Fibroblast of lung (primary cell): ENCODE measurements at regions not wholly inside any gene's neighbourhood (a gene's known extent, or its start where the extent isn't known, plus 50 kb on each side); places are given as distances from the start of the nearest gene placed in this dataset.

ENCODE experiments used
- CTCF ChIP-seq, 2 donors: IDR thresholded peaks in 1 of 2; conservative IDR thresholded peaks in 1 of 2; 1 replicate in 1 of 2; 2 replicates in 1 of 2; pipeline ENCODE4 v1.5.1; 2011 to 2012; ENCODE audit warnings: low read length in 2 of 2, control low read depth in 1 of 2, inconsistent platforms in 1 of 2, low read depth in 1 of 2, mild to moderate bottlenecking in 1 of 2
- EZH2 ChIP-seq: IDR thresholded peaks from 2 replicates; pipeline ENCODE4 v1.5.1; 2012; ENCODE audit warnings: low read length, control low read depth, mild to moderate bottlenecking; ENCODE audit errors: missing control alignments

- TF ChIP-seq CTCF (conservative IDR thresholded peaks at IDR 0.05 in 1 of 2, IDR thresholded peaks at IDR 0.05 in 1 of 2; ENCODE audit: low read depth in 1 of 2, low read length in 2 of 2) (no peak), EZH2 (no peak)
These were observed 85.8 kb upstream of the DNAJC10 start for GRCh38 chr2:182630207-182630606.
